Stomach (tissue), 4 donors: ENCODE measurements at regions not wholly inside any gene's neighbourhood (a gene's known extent, or its start where the extent isn't known, plus 50 kb on each side); places are given as distances from the start of the nearest gene placed in this dataset.
"Not testable (repeated sequence)": the region's sequence is repeated elsewhere in the genome, so short reads cannot be mapped to it uniquely, and the experiment has no call there.

Experiments
- POLR2AphosphoS5 ChIP-seq, 3 donors: sonication (generic); formaldehyde crosslinking; IDR thresholded peaks; one replicate each; pipeline ENCODE4 v1.6.1; 2016; ENCODE audit warnings: antibody characterized with exemption in 3 of 3
- TF ChIP-seq, protein P1 (sequence below), 7 experiments: fragments of 450-650 bp in 4 of 7; fragments of 200-600 bp in 3 of 7; sonication (generic) in 3 of 7; IDR thresholded peaks; one replicate each; pipeline ENCODE4 v1.5.1; 2016 to 2019; ENCODE audit warnings: antibody characterized with exemption in 7 of 7, control low read depth in 2 of 7, mild to moderate bottlenecking in 1 of 7

GRCh38 chr6:58059701-58060100 lies 742.3 kb downstream of the PRIM2 start:
- TF ChIP-seq, protein P1, sequence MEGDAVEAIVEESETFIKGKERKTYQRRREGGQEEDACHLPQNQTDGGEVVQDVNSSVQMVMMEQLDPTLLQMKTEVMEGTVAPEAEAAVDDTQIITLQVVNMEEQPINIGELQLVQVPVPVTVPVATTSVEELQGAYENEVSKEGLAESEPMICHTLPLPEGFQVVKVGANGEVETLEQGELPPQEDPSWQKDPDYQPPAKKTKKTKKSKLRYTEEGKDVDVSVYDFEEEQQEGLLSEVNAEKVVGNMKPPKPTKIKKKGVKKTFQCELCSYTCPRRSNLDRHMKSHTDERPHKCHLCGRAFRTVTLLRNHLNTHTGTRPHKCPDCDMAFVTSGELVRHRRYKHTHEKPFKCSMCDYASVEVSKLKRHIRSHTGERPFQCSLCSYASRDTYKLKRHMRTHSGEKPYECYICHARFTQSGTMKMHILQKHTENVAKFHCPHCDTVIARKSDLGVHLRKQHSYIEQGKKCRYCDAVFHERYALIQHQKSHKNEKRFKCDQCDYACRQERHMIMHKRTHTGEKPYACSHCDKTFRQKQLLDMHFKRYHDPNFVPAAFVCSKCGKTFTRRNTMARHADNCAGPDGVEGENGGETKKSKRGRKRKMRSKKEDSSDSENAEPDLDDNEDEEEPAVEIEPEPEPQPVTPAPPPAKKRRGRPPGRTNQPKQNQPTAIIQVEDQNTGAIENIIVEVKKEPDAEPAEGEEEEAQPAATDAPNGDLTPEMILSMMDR (IDR thresholded peaks at IDR 0.05): not testable (repeated sequence)
- TF ChIP-seq POLR2AphosphoS5 (IDR thresholded peaks at IDR 0.05): not testable (repeated sequence)
